ENCODE measurements at regions not wholly inside any gene's neighbourhood (a gene's known extent, or its start where the extent isn't known, plus 50 kb on each side); places are given as distances from the start of the nearest gene placed in this dataset.

- DNase-seq (ENCODE audit: low read depth, low spot score), result no peak
- H3K4me3 ChIP-seq (ENCODE audit: low read depth, low read length), result no peak overlapping the region
- TF ChIP-seq CTCF (IDR thresholded peaks at IDR 0.05; ENCODE audit: low read depth, low read length), result no peak
- in situ Hi-C loops (cut with HindIII; ENCODE audit: low sequenced_read_pairs), result no loop called here
Observed at GRCh38 chr11:111101881-111102280, 143.6 kb upstream of the POU2AF2 start.

GRCh38 chr11:111099028-111099713, 146.4 kb upstream of the POU2AF2 start:
- H3K4me3 ChIP-seq (ENCODE audit: low read depth, low read length), result no peak overlapping the region
- TF ChIP-seq CTCF (IDR thresholded peaks at IDR 0.05; ENCODE audit: low read depth, low read length), result no peak
- no peak for DNase-seq (ENCODE audit: low read depth, low spot score)
- in situ Hi-C loops (cut with HindIII; ENCODE audit: low sequenced_read_pairs), result no loop called here

GRCh38 chr11:111098091-111098490, 147.4 kb upstream of the POU2AF2 start:
- in situ Hi-C loops (cut with HindIII; ENCODE audit: low sequenced_read_pairs), result no loop called here
- no peak overlapping the region for H3K4me3 ChIP-seq (ENCODE audit: low read depth, low read length)
- no peak for TF ChIP-seq CTCF (IDR thresholded peaks at IDR 0.05; ENCODE audit: low read depth, low read length)
- no peak for DNase-seq (ENCODE audit: low read depth, low spot score)

GRCh38 chr11:111097191-111097590, 148.3 kb upstream of the POU2AF2 start:
- H3K4me3 ChIP-seq (ENCODE audit: low read depth, low read length), result peak overlapping the region; percentile 14
- DNase-seq (ENCODE audit: low read depth, low spot score), result peak; percentile 22
- TF ChIP-seq CTCF (IDR thresholded peaks at IDR 0.05; ENCODE audit: low read depth, low read length), result no peak
- in situ Hi-C loops (cut with HindIII; ENCODE audit: low sequenced_read_pairs), result no loop called here

GRCh38 chr11:111095327-111095726, 150.2 kb upstream of the POU2AF2 start:
- TF ChIP-seq CTCF (IDR thresholded peaks at IDR 0.05; ENCODE audit: low read depth, low read length), result no peak
- in situ Hi-C loops (cut with HindIII; ENCODE audit: low sequenced_read_pairs), result no loop called here
- no peak for DNase-seq (ENCODE audit: low read depth, low spot score)
- no peak overlapping the region for H3K4me3 ChIP-seq (ENCODE audit: low read depth, low read length)

- in situ Hi-C loops (cut with HindIII; ENCODE audit: low sequenced_read_pairs), result no loop called here
- no peak overlapping the region for H3K4me3 ChIP-seq (ENCODE audit: low read depth, low read length)
- no peak for DNase-seq (ENCODE audit: low read depth, low spot score)
- TF ChIP-seq CTCF (IDR thresholded peaks at IDR 0.05; ENCODE audit: low read depth, low read length), result no peak
Observed at GRCh38 chr11:111093061-111093460, 152.5 kb upstream of the POU2AF2 start.
